ENCODE measurements at regions not wholly inside any gene's neighbourhood (a gene's known extent, or its start where the extent isn't known, plus 50 kb on each side); places are given as distances from the start of the nearest gene placed in this dataset.

DNA sequence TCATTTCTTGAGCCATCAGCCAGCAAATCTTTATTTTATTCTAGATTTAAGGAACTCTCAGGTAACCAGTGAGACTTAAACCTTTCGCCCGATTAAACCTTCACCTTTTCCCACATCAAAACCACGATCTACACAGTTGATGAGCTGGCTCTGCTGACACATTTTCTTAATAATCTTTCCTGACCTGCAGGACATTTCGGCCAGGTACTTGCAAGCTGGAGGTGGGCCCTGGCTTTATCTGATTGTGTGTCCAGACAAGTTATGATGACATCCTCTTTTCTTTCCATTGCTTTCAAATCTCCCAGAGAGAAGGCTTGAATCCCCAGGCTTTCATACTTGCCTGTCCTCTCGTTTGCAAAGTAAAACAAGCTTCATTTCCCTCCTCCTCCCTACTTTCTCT is 144.2 kb downstream of the EFNB2 start:
- no peak for DNase-seq (ENCODE audit: low spot score)
- in situ Hi-C loops (cut with MboI; ENCODE audit: low sequenced_read_pairs, unreplicated experiment) = no loop called here
- TF ChIP-seq, protein P1, sequence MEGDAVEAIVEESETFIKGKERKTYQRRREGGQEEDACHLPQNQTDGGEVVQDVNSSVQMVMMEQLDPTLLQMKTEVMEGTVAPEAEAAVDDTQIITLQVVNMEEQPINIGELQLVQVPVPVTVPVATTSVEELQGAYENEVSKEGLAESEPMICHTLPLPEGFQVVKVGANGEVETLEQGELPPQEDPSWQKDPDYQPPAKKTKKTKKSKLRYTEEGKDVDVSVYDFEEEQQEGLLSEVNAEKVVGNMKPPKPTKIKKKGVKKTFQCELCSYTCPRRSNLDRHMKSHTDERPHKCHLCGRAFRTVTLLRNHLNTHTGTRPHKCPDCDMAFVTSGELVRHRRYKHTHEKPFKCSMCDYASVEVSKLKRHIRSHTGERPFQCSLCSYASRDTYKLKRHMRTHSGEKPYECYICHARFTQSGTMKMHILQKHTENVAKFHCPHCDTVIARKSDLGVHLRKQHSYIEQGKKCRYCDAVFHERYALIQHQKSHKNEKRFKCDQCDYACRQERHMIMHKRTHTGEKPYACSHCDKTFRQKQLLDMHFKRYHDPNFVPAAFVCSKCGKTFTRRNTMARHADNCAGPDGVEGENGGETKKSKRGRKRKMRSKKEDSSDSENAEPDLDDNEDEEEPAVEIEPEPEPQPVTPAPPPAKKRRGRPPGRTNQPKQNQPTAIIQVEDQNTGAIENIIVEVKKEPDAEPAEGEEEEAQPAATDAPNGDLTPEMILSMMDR (IDR thresholded peaks at IDR 0.05; ENCODE audit: borderline replicate concordance, control extremely low read depth, extremely low read depth, insufficient read depth, missing control alignments) = no peak

DNA sequence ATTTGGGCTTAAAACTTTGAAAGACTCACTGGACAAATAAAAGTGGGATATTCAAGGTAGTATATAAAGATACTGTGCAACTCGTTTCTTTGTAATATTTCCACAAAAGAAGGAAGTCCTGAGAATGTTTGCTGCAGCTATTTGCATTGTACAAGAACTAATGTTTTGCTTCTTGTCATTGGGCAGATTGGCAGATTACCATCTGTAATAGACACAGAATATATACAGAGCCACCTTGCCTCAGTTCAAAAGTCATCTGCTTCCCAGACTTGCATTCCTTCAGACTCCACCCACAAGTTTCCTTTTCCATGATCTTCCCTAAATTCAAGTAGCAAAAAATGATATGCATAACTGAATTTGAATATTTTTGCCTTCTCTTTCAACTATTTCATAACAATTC is 145.1 kb downstream of the EFNB2 start:
- in situ Hi-C loops (cut with MboI; ENCODE audit: low sequenced_read_pairs, unreplicated experiment) = no loop called here
- no peak for DNase-seq (ENCODE audit: low spot score)
- TF ChIP-seq, protein P1 (IDR thresholded peaks at IDR 0.05; ENCODE audit: borderline replicate concordance, control extremely low read depth, extremely low read depth, insufficient read depth, missing control alignments) = no peak

DNA sequence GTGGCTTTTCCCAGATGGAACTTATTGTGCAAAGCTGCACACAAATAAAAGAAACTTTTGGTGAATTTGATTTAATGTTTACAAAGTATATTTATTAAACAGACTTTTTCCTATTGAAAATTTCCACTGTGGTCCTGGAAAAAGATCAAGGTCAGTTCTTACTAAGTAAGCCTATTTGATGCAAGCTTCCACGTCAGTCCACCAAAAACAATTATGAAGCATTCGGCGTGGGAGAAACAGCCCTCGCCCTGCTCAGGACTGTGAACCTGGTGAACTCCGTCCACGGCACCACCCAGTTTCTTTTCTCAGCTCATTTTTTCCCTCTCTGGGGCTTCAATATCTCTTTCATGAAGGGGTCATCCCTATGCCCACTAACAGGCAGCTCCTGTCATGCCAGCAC is 149.8 kb downstream of the EFNB2 start:
- TF ChIP-seq, protein P1 (IDR thresholded peaks at IDR 0.05; ENCODE audit: borderline replicate concordance, control extremely low read depth, extremely low read depth, insufficient read depth, missing control alignments) = no peak
- in situ Hi-C loops (cut with MboI; ENCODE audit: low sequenced_read_pairs, unreplicated experiment) = no loop called here

DNA sequence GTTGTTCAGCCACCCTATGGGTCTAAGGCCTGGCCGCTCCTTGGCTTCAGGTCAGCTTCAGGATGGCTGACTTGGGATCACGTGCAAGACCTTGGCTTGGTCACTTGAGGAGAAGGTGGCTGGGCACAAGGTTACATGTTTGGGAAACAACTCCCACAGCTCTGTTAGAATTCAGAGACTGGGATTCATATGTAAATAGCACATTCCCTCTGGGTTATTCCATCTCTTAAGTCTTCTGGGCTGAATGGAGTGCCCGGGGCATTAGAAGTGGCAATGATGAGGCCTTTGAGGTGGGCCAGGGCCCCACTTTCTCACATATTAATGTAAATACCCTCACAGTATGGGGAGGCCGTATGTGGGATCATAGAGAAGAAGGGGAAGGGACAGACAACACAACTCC is 150.9 kb downstream of the EFNB2 start:
- DNase-seq (ENCODE audit: low spot score) = no peak
- TF ChIP-seq, protein P1 (IDR thresholded peaks at IDR 0.05; ENCODE audit: borderline replicate concordance, control extremely low read depth, extremely low read depth, insufficient read depth, missing control alignments) = no peak
- in situ Hi-C loops (cut with MboI; ENCODE audit: low sequenced_read_pairs, unreplicated experiment) = no loop called here

More for the DNA sequence above, 149.8 kb downstream of the EFNB2 start:
- no peak for DNase-seq (ENCODE audit: low spot score)

DNA sequence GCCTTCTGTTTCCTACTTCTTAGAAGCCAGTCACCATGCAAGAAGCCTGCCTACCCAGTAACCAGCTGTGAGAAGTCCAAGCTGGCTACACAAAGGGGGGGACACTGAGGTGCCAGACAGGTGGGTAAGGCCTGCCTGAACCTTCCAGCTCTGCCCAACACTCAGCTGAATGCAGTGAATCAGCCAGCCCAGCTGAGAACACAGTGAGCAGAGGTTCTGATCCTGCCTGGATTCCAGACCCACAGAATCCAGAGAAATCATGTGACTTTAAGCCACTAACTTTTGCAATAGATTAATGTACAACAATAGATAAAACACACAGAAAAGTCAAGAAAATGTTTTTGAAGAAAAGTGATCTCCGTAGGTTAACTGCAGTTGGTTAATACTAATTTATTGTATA is 151.7 kb downstream of the EFNB2 start:
- DNase-seq (ENCODE audit: low spot score) = no peak
- TF ChIP-seq, protein P1 (IDR thresholded peaks at IDR 0.05; ENCODE audit: borderline replicate concordance, control extremely low read depth, extremely low read depth, insufficient read depth, missing control alignments) = no peak
- in situ Hi-C loops (cut with MboI; ENCODE audit: low sequenced_read_pairs, unreplicated experiment) = no loop called here

DNA sequence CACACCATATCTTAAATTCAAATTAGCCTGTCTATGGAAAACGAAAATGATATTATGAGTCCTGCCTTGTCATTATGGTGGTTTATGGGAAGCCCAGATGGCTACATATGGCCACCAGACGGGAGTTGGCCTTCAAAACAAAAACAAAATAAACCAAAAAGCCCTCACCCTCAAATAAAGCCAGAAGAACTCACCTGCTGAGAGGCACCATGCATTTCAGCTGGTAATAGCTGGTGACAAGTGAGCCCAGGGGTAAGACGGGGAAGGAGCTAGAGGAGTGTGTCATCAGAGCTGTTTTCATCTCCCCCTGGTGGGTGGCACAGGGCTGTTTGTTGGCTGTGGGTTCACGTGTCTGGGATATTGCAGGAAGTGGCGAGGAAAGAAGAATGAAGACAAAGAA is 152.9 kb downstream of the EFNB2 start:
- DNase-seq (ENCODE audit: low spot score) = no peak
- TF ChIP-seq, protein P1 (IDR thresholded peaks at IDR 0.05; ENCODE audit: borderline replicate concordance, control extremely low read depth, extremely low read depth, insufficient read depth, missing control alignments) = no peak
- in situ Hi-C loops (cut with MboI; ENCODE audit: low sequenced_read_pairs, unreplicated experiment) = no loop called here

DNA sequence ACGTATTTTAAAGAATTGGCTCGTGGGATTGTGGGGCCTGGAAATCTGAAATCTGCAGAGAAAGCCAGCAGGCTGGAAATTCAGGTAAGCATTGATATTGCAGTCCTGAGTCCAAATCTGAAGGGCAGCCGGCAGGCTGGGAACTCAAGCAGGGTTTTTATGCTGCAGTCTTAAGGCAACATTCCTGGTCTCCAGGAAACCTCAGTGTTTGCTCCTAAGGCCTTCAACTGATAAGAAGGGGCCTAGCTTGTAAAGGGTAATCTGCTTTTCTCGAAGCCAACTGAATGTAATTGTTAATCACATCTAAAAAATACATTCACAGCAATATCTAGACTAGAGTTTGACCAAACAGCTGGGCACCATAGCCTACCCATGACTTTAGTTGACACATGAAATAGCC is 154.4 kb downstream of the EFNB2 start:
- TF ChIP-seq, protein P1 (IDR thresholded peaks at IDR 0.05; ENCODE audit: borderline replicate concordance, control extremely low read depth, extremely low read depth, insufficient read depth, missing control alignments) = no peak
- no peak for DNase-seq (ENCODE audit: low spot score)
- in situ Hi-C loops (cut with MboI; ENCODE audit: low sequenced_read_pairs, unreplicated experiment) = no loop called here

Data from GM13976 (cell line).